Activated CD8-positive, alpha-beta T cell treated with anti-CD3 and anti-CD28 coated beads for 36 hours (primary cell): ENCODE measurements at regions not wholly inside any gene's neighbourhood (a gene's known extent, or its start where the extent isn't known, plus 50 kb on each side); places are given as distances from the start of the nearest gene placed in this dataset.

Experiments
- ATAC-seq: fragments of 200-7000 bp; cut with Tn5 transposase; one replicate; pipeline ENCODE4 v1.10.0; 2021; ENCODE audit warnings: mild to moderate bottlenecking, moderate library complexity
- CTCF ChIA-PET: fragments of 350-600 bp; sonication (Branson Sonifier 250); formaldehyde crosslinking; loops from one replicate; lab custom pipeline; 2021; ENCODE audit warnings: antibody characterized with exemption; lab: Charles Lee
- POLR2A ChIA-PET: fragments of 350-600 bp; sonication (Branson Sonifier 250); formaldehyde crosslinking; loops from one replicate; lab custom pipeline; 2021; ENCODE audit warnings: antibody characterized with exemption; lab: Charles Lee
- DNase-seq: peaks from one replicate; pipeline ENCODE4 v3.0.0-alpha.2; 2020
- H3K27ac Mint-ChIP-seq: one replicate; pipeline ENCODE4 v1.8.0; 2021; ENCODE audit warnings: mild to moderate bottlenecking, mixed read lengths
- H3K27me3 Mint-ChIP-seq: one replicate; pipeline ENCODE4 v1.8.0; 2021; ENCODE audit warnings: mixed read lengths
- H3K36me3 Mint-ChIP-seq: one replicate; pipeline ENCODE4 v1.8.0; 2021; ENCODE audit warnings: low read depth, mixed read lengths
- H3K4me1 Mint-ChIP-seq: one replicate; pipeline ENCODE4 v1.8.0; 2021; ENCODE audit warnings: low read depth, mixed read lengths
- H3K4me3 Mint-ChIP-seq: one replicate; pipeline ENCODE4 v1.8.0; 2021; ENCODE audit warnings: mild to moderate bottlenecking, moderate library complexity, mixed read lengths
- H3K9me3 Mint-ChIP-seq: one replicate; pipeline ENCODE4 v1.8.0; 2021; ENCODE audit warnings: mixed read lengths
- intact Hi-C: fragments of 100-400 bp; cut with micrococcal nuclease; formaldehyde crosslinking; loops from one replicate; pipeline ENCODE4 v1.10.0; 2022
- TF ChIP-seq, protein P1 (sequence below): fragments of 200-600 bp; IDR thresholded peaks from one replicate; pipeline ENCODE4 v1.8.0; 2022; ENCODE audit warnings: antibody characterized with exemption, mild to moderate bottlenecking

DNA sequence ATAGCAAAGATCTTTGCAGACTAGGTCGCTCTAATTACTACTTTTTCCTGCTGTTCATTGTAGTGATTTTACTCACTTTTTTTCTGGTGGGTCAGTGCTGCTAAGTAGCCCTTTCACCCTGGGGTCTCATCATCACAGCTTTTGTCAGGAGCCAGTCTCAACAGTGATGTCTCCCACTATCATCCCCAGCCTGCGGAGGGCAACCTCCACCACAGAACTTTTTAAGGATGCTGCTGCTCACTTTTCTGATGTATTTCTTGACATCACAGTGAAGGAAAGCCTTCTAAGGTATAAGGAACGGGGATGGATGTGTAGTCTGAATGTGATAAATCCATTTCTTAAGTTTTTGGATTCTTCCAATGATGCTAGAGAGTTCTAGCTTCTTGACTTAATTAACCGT, 242.5 kb upstream of the RIOK2 start:
- ATAC-seq, result no peak

DNA sequence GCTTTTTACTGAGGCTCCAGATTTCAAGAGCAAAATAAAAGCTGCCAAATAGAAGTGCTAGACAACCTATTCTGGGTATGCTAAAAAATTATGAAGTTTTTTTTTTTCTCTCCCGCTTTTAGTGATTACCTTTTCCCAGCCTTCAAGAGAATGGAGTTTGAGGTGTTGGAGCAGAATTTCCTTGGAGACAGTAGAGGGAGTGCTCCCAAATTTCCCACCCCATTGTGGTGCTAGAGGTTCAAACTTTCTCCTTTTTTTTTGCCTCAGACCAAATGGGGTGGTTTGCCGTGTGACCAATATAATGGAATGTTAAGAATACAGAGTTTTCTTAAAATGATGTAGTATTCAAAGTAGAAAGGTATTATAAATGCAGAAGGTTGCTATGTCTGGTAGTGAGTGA, 244.2 kb upstream of the RIOK2 start:
- Mint-ChIP-seq H3K36me3 (no peaks in the 10 kb centered on the region), H3K27ac (no peak overlapping the region), H3K4me3 (no peak overlapping the region), H3K9me3 (no peaks in the 10 kb centered on the region), H3K27me3 (peaks cover 1% of the 10 kb centered on the region), H3K4me1 (no peaks in the 10 kb centered on the region)
- POLR2A ChIA-PET, result no interaction called here
- TF ChIP-seq, protein P1, sequence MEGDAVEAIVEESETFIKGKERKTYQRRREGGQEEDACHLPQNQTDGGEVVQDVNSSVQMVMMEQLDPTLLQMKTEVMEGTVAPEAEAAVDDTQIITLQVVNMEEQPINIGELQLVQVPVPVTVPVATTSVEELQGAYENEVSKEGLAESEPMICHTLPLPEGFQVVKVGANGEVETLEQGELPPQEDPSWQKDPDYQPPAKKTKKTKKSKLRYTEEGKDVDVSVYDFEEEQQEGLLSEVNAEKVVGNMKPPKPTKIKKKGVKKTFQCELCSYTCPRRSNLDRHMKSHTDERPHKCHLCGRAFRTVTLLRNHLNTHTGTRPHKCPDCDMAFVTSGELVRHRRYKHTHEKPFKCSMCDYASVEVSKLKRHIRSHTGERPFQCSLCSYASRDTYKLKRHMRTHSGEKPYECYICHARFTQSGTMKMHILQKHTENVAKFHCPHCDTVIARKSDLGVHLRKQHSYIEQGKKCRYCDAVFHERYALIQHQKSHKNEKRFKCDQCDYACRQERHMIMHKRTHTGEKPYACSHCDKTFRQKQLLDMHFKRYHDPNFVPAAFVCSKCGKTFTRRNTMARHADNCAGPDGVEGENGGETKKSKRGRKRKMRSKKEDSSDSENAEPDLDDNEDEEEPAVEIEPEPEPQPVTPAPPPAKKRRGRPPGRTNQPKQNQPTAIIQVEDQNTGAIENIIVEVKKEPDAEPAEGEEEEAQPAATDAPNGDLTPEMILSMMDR, result no peak
- CTCF ChIA-PET, result no interaction called here
- intact Hi-C loops, result no loop called here
- DNase-seq (no peak), ATAC-seq (no peak)

More for the DNA sequence above, 242.5 kb upstream of the RIOK2 start:
- no peak overlapping the region for H3K4me3 Mint-ChIP-seq
- DNase-seq, result no peak
- H3K9me3 Mint-ChIP-seq, result no peaks in the 10 kb centered on the region
- CTCF ChIA-PET, result interaction anchor here (1.5 kb wide), 1 partner anchor 14 kb away, joined by 3 read pairs; no protein-coding TSS in a partner anchor
- POLR2A ChIA-PET, result no interaction called here
- no peaks in the 10 kb centered on the region for H3K4me1 Mint-ChIP-seq
- TF ChIP-seq, protein P1, result no peak
- H3K27ac Mint-ChIP-seq, result no peak overlapping the region
- H3K36me3 Mint-ChIP-seq, result no peaks in the 10 kb centered on the region
- intact Hi-C loops, result no loop called here
- H3K27me3 Mint-ChIP-seq, result peaks cover 1% of the 10 kb centered on the region

DNA sequence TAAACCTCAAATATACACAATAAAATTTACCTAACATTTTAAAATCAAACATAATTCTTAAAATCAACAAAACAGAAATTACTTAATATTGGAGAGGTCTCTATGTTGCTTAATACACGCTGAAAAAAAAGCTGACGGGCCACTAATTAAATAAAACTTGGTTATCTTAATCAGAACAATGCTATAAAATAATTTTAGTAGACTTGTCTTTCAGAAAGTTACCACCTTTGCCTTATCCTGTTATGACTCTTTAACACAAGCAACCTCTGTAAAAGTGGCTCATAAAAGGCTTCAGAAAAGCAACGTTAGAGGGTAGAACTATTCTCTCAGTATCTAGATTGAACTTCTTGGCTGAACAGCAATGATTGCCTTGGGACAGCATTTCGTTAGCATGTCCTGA, 251.0 kb upstream of the RIOK2 start:
- ATAC-seq, result no peak
- ChIA-PET CTCF (no interaction called here), POLR2A (no interaction called here)

DNA sequence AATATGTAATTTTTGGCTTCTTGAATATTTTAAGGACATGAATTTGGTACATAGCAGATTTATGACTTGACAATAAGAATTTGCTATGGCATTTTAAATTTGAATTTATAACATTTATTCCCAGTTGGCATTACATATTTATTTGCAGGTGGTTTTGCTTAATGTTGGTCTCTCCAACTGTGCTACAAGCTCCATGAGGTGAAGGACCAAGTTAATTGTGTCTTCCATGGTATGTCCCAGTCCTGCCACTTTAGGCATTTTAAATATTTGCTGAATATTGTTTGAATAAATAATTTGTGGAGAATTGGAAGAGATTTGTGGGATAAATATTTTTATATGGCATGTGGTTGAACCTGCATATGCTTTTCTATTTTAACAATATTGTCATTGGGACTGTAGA, 253.4 kb upstream of the RIOK2 start:
- Mint-ChIP-seq H3K27me3 (no peaks in the 10 kb centered on the region), H3K4me3 (no peak overlapping the region), H3K9me3 (no peaks in the 10 kb centered on the region), H3K36me3 (no peaks in the 10 kb centered on the region), H3K4me1 (no peaks in the 10 kb centered on the region), H3K27ac (no peak overlapping the region)
- no peak for DNase-seq
- TF ChIP-seq, protein P1, result no peak
- ChIA-PET CTCF (no interaction called here), POLR2A (no interaction called here)
- intact Hi-C loops, result no loop called here
- no peak for ATAC-seq

More for the DNA sequence above, 251.0 kb upstream of the RIOK2 start:
- Mint-ChIP-seq H3K4me3 (no peak overlapping the region), H3K36me3 (no peaks in the 10 kb centered on the region), H3K9me3 (no peaks in the 10 kb centered on the region), H3K27me3 (no peaks in the 10 kb centered on the region), H3K4me1 (no peaks in the 10 kb centered on the region), H3K27ac (no peak overlapping the region)
- DNase-seq, result no peak
- TF ChIP-seq, protein P1, result no peak
- intact Hi-C loops, result no loop called here

DNA sequence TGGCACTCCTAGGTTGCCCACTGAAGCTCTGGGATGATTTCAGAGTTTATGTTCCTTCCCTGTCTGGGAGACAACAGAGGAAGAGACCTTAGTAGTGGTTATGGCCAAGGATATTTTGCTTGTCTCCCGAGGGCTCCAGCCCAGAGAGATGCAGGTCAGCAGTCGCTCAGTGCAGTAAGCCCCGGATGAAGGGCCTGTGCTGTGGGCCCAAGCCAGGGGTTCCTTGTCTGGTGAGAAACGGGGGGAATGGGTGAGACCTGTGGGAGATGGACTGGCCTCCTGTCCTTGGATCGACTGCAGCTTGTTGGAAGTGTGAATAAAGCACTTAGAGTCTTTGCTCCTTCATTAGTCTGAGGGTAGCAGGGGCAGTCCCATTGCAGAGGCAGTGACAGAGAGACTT, 260.7 kb upstream of the RIOK2 start:
- Mint-ChIP-seq H3K4me1 (no peaks in the 10 kb centered on the region), H3K36me3 (no peaks in the 10 kb centered on the region), H3K4me3 (no peak overlapping the region), H3K27ac (no peak overlapping the region), H3K27me3 (no peaks in the 10 kb centered on the region), H3K9me3 (peaks cover 1% of the 10 kb centered on the region)
- ChIA-PET POLR2A (no interaction called here), CTCF (no interaction called here)
- ATAC-seq, result no peak
- TF ChIP-seq, protein P1, result no peak
- intact Hi-C loops, result no loop called here
- DNase-seq, result no peak
